ENCODE measurements at regions not wholly inside any gene's neighbourhood (a gene's known extent, or its start where the extent isn't known, plus 50 kb on each side); places are given as distances from the start of the nearest gene placed in this dataset.

GRCh38 chr3:189058071-189058470, 113.7 kb upstream of the TPRG1 start:
- Mint-ChIP-seq H3K4me3 (no peak overlapping the region), H3K4me1 (no peaks in the 10 kb centered on the region), H3K9me3 (peaks cover 8% of the 10 kb centered on the region), H3K27ac (no peak overlapping the region), H3K36me3 (no peaks in the 10 kb centered on the region)
- ATAC-seq (no peak), DNase-seq (ENCODE audit: low spot score in 2 of 2) (no peak)

DNA sequence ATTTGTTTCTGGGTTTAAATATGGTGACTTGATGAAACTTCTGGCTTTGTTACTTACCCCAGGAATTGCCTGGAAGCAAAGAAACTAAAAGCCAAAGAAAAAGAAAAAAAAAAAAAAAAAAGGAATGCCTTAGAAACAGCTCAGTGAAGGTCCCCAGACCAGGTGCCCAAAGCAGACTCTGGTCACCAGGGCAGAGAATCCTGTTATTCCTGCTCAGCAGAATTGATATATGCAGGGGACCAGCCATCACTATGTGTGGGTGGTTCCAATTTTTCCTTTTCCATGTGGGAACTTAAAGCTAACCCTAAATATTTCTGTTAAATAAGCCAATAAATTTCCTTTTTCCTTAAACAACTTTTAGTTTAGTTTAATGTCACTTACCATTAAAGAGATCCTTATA, 100.8 kb upstream of the TPRG1 start:
- H3K4me1 Mint-ChIP-seq: peaks cover 6% of the 10 kb centered on the region
- DNase-seq (ENCODE audit: low spot score in 2 of 2): no peak
- H3K4me3 Mint-ChIP-seq: no peak overlapping the region
- no peaks in the 10 kb centered on the region for H3K9me3 Mint-ChIP-seq
- no peaks in the 10 kb centered on the region for H3K36me3 Mint-ChIP-seq
- ATAC-seq: no peak
- no peak overlapping the region for H3K27ac Mint-ChIP-seq

DNA sequence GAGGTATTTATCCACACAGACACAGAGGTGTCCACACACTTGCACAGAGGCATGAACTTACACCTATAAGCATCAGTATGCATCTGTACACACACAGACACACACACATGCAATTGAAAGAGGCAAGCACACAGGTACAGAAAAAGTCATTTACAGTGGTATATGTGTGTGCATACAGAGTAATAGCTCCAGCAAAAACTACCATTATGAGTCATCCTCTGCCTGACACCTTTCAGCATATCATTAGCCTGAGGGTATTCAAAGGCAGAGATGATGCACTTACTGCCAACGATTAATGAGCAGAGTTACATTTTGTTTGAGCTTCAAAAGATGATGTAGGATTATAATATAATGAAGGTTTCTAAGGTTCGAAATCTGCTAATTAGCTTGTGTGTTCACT, 100.3 kb upstream of the TPRG1 start:
- Mint-ChIP-seq H3K4me1 (peaks cover 6% of the 10 kb centered on the region), H3K36me3 (no peaks in the 10 kb centered on the region), H3K4me3 (no peak overlapping the region), H3K27ac (no peak overlapping the region), H3K9me3 (no peaks in the 10 kb centered on the region)
- no peak for DNase-seq (ENCODE audit: low spot score in 2 of 2)
- peak; percentile 100 for ATAC-seq

GRCh38 chr3:189076449-189076848, 95.3 kb upstream of the TPRG1 start:
- DNase-seq (ENCODE audit: low spot score in 2 of 2) (no peak), ATAC-seq (no peak)
- H3K4me3 Mint-ChIP-seq: no peak overlapping the region
- H3K27ac Mint-ChIP-seq: no peak overlapping the region
- no peaks in the 10 kb centered on the region for H3K36me3 Mint-ChIP-seq
- no peaks in the 10 kb centered on the region for H3K9me3 Mint-ChIP-seq
- peaks cover 1% of the 10 kb centered on the region for H3K4me1 Mint-ChIP-seq

GRCh38 chr3:189080745-189081144, 91.0 kb upstream of the TPRG1 start:
- H3K4me3 Mint-ChIP-seq: no peak overlapping the region
- no peak for DNase-seq (ENCODE audit: low spot score in 2 of 2)

DNA sequence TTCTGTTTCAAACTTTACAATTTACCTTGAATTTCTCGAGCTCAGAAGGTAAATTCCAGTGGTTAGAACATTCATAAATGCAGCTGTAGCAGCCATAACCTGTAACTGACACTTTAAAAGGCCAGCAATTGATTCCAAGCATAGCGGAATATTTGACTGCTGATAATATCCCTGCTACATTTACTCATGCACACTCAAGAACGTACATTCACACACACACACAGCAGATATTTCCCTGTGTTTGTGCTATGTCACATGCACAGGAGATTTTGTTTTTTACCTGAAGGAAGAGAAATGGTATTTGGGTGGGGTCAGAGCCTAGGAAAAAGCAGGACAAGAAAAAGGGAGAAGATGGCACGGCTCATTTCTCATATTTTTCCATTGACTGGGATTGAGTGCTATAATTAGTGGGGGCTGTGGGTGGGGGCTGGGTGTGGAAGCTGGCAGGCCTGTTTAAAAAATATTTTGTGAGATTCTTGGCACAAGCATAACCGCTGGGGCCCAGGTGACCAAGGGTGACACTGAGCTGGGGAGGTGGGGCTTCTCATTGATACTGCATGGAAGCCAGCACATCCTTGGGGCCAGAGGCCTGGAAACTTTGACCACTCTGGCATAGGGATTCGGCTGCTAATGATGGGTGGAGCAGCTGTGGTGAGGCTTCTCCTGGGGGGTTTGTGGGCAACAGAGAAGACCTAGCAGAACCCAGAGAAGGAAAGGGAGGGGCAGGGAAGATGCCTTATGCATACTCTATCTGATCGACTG, 88.9 kb upstream of the TPRG1 start:
- no peaks in the 10 kb centered on the region for H3K9me3 Mint-ChIP-seq
- H3K4me3 Mint-ChIP-seq: no peak overlapping the region
- no peak for DNase-seq (ENCODE audit: low spot score in 2 of 2)
- ATAC-seq: no peak
- no peak overlapping the region for H3K27ac Mint-ChIP-seq
- no peaks in the 10 kb centered on the region for H3K4me1 Mint-ChIP-seq
- H3K36me3 Mint-ChIP-seq: no peaks in the 10 kb centered on the region

More at GRCh38 chr3:189080745-189081144, 91.0 kb upstream of the TPRG1 start:
- Mint-ChIP-seq H3K27ac (no peak overlapping the region), H3K9me3 (no peaks in the 10 kb centered on the region), H3K4me1 (no peaks in the 10 kb centered on the region), H3K36me3 (no peaks in the 10 kb centered on the region)
- ATAC-seq: no peak

- H3K4me1 Mint-ChIP-seq: no peaks in the 10 kb centered on the region
- H3K4me3 Mint-ChIP-seq: no peak overlapping the region
- no peaks in the 10 kb centered on the region for H3K9me3 Mint-ChIP-seq
Measured at GRCh38 chr3:189084620-189085019, 87.2 kb upstream of the TPRG1 start.

DNA sequence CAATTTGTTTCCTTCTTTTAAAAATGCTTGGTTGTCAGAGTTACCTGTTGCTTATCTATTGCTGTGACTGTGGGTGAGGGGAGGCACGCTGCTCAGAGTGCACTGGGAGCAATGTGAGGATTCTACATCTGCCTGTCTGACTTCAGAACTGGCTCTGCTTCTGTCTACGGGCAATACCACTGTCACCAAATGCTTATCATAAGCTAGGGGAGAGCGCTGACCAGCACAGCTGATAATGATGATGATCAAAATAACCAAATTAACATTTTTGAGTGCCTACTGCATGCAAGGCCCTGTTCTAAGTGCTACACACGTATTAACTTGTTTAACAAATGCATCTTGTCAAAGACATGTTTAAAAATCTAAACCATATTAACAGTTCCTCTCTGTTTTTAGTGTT, 79.2 kb upstream of the TPRG1 start:
- H3K27ac Mint-ChIP-seq: no peak overlapping the region
- DNase-seq (ENCODE audit: low spot score in 2 of 2): no peak
- H3K9me3 Mint-ChIP-seq: no peaks in the 10 kb centered on the region
- H3K36me3 Mint-ChIP-seq: no peaks in the 10 kb centered on the region
- H3K4me3 Mint-ChIP-seq: no peak overlapping the region
- H3K4me1 Mint-ChIP-seq: no peaks in the 10 kb centered on the region
- no peak for ATAC-seq

More at GRCh38 chr3:189084620-189085019, 87.2 kb upstream of the TPRG1 start:
- DNase-seq (ENCODE audit: low spot score in 2 of 2) (no peak), ATAC-seq (no peak)
- Mint-ChIP-seq H3K27ac (no peak overlapping the region), H3K36me3 (no peaks in the 10 kb centered on the region)

- no peaks in the 10 kb centered on the region for H3K36me3 Mint-ChIP-seq
- ATAC-seq (no peak), DNase-seq (ENCODE audit: low spot score in 2 of 2) (no peak)
- H3K27ac Mint-ChIP-seq: no peak overlapping the region
- H3K4me1 Mint-ChIP-seq: no peaks in the 10 kb centered on the region
- no peaks in the 10 kb centered on the region for H3K9me3 Mint-ChIP-seq
- H3K4me3 Mint-ChIP-seq: no peak overlapping the region
Measured at GRCh38 chr3:189094539-189094938, 77.2 kb upstream of the TPRG1 start.

DNA sequence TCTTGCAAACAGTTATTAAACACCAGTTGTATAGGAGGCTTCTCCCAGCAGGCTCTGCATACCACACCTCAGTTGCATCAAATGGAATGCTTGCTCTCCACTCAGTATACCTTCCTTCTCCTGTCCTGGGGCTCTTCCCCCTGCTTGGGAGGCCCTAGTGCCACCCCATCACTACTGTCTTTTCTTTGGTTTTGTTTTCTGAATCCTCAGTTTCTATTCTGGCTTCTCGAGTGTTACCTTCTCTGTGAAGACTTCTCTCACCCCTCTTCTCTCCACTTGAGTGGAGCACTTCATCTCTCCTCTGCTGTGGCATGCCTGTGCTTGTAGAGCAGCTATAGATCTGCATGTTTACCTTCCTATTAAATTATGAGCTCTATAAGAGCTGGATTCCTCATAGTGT, 75.7 kb upstream of the TPRG1 start:
- Mint-ChIP-seq H3K9me3 (no peaks in the 10 kb centered on the region), H3K27ac (no peak overlapping the region), H3K4me1 (no peaks in the 10 kb centered on the region), H3K36me3 (no peaks in the 10 kb centered on the region), H3K4me3 (no peak overlapping the region)
- no peak for ATAC-seq
- no peak for DNase-seq (ENCODE audit: low spot score in 2 of 2)

DNA sequence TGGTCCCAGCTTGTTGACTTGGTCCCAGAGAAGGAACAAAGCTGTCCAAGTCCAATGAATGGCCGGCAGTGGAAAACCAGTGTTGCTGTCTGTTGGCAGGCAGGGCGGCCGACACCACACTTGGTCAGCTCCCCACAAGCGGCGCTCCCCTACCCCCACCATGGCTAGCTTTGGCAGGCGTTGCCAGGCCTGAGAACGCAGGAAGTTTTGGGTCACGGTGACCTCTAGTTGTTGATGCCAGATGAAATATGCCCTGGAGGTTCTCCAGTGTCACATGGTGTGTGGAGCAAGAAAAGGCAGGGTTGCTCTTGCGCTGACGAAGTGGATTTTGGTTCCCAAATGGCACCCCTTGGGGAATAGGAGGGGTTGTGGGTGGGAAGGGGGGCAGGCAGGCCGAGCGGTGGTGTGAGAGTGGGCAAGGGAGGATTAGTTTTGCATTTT, 72.7 kb upstream of the TPRG1 start:
- DNase-seq (ENCODE audit: low spot score in 2 of 2) (no peak), ATAC-seq (no peak)
- H3K4me3 Mint-ChIP-seq: no peak overlapping the region
- no peak overlapping the region for H3K27ac Mint-ChIP-seq
- H3K9me3 Mint-ChIP-seq: no peaks in the 10 kb centered on the region
- H3K4me1 Mint-ChIP-seq: no peaks in the 10 kb centered on the region
- H3K36me3 Mint-ChIP-seq: no peaks in the 10 kb centered on the region

DNA sequence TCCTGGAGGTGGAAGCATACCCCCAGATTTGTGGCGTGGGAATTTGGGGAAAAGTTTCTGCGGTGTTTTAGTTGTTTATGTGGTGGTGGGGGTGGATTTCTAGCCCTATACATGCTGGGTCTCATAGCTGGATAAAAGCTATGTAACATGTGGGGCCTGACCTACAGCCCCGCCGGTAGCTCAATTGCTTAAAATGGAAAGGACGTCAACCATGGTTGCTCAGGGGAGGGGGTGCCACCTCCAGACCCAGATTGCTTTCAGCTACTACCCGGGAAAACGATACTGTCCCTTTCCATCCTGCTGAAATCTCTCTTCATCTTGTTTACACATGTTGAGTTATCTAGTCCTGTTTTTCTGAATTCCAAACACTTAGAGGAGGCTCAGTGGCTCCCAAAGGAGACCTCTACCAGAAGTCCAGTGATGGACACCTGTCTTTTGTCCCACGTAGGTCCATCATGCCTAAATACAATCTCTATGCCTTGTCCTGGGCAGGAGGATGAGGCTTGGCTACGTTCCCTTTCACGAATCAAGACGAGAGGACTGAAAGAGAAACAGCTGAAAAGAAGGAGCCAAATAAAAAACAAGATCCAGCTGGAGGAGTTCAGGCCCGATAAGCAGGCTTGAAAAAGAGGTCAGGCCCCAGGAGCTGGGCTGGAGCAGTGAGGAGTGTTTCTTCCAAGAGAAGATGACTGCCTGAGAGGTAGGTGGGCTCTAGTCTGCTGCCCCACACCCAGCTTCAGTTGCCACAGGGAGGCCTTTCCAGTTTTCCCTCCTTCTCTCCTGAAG, 72.1 kb upstream of the TPRG1 start:
- Mint-ChIP-seq H3K9me3 (no peaks in the 10 kb centered on the region), H3K4me1 (no peaks in the 10 kb centered on the region), H3K27ac (no peak overlapping the region), H3K36me3 (no peaks in the 10 kb centered on the region), H3K4me3 (no peak overlapping the region)
- ATAC-seq: no peak
- no peak for DNase-seq (ENCODE audit: low spot score in 2 of 2)

DNA sequence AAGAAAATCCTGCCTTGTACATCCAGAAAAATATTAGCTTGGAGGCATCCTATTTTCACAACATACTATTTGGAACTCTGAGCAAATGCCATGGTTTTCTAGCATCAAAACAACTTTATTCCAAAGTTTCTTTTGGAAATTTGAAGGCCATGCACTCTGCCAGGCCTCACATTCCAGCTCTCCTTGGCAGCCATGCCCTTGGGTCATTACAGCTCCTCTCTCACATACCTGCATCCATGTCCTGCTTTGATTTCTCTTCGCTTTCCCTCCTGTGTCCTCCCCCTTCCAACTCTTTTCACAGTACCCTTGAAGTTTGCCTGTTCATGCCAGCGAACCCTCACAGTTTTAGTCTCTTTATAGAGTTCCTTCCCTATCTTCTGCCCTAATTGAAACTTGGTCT, 70.9 kb upstream of the TPRG1 start:
- H3K36me3 Mint-ChIP-seq: no peaks in the 10 kb centered on the region
- no peaks in the 10 kb centered on the region for H3K4me1 Mint-ChIP-seq
- H3K9me3 Mint-ChIP-seq: no peaks in the 10 kb centered on the region
- no peak overlapping the region for H3K4me3 Mint-ChIP-seq
- H3K27ac Mint-ChIP-seq: no peak overlapping the region
- DNase-seq (ENCODE audit: low spot score in 2 of 2) (no peak), ATAC-seq (no peak)

DNA sequence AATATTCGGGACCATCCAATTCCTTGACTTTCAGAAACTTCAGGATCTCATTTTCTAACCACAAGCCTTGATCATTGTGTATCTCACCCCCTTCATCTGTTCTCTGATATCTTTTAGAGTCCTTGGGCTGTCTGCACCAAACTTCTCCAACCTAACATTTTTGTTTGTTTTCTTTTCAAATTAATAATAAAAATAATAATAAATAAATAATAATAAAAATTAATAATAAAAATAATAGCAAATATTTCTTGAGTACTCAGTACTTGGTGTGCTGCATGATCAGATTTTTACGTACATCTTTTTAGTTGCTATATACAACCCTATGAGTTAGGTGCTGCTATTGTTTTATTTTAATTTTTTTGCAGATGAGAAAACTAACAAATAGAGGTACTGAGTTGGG, 70.2 kb upstream of the TPRG1 start:
- Mint-ChIP-seq H3K36me3 (no peaks in the 10 kb centered on the region), H3K9me3 (no peaks in the 10 kb centered on the region), H3K4me1 (no peaks in the 10 kb centered on the region), H3K27ac (no peak overlapping the region), H3K4me3 (no peak overlapping the region)
- ATAC-seq: no peak
- DNase-seq (ENCODE audit: low spot score in 2 of 2): no peak

- Mint-ChIP-seq H3K4me1 (no peaks in the 10 kb centered on the region), H3K27ac (no peak overlapping the region), H3K36me3 (no peaks in the 10 kb centered on the region), H3K9me3 (no peaks in the 10 kb centered on the region), H3K4me3 (no peak overlapping the region)
- DNase-seq (ENCODE audit: low spot score in 2 of 2) (no peak), ATAC-seq (no peak)
Measured at GRCh38 chr3:189103208-189103607, 68.6 kb upstream of the TPRG1 start.

- ATAC-seq: no peak
- no peak for DNase-seq (ENCODE audit: low spot score in 2 of 2)
- H3K9me3 Mint-ChIP-seq: no peaks in the 10 kb centered on the region
- H3K4me1 Mint-ChIP-seq: no peaks in the 10 kb centered on the region
- no peaks in the 10 kb centered on the region for H3K36me3 Mint-ChIP-seq
- H3K27ac Mint-ChIP-seq: no peak overlapping the region
- H3K4me3 Mint-ChIP-seq: no peak overlapping the region
Measured at GRCh38 chr3:189108067-189108466, 63.7 kb upstream of the TPRG1 start.

Measured in stimulated activated effector memory CD8-positive, alpha-beta T cell treated with anti-CD3 and anti-CD28 coated beads, Interleukin-12 subunit alpha, Interleukin-12 subunit beta, amount 100 ng/mL, for 72 hours (primary cell).